ENCODE measurements at regions not wholly inside any gene's neighbourhood (a gene's known extent, or its start where the extent isn't known, plus 50 kb on each side); places are given as distances from the start of the nearest gene placed in this dataset.

DNA sequence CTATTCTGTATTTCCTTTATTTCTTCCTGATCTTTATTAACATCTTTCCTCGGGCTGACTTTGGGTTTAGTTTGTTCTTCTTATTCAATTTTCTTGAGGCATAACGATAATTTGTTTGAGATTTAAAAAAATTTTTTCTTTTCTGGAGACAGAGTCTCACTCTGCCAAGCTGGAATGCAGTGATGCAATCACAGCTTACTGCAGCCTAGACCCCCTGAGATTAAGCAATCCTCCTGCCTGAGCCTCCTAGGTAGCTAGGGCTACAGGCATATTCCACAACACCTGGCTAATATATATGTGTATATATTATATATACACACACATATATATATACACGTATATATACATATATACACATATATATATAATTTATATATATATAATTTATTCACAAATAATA, 540.2 kb downstream of the NXPH1 start:
- H3K9me3 ChIP-seq, result peaks cover 32% of the 10 kb centered on the region
- no peak for ATAC-seq
- H3K4me1 ChIP-seq (ENCODE audit: low read depth), result no peaks in the 10 kb centered on the region
- no peak overlapping the region for H3K4me3 ChIP-seq
- intact Hi-C loops (cut with DNase I, micrococcal nuclease), result no loop called here
- no peak for DNase-seq
- TF ChIP-seq, protein P1, sequence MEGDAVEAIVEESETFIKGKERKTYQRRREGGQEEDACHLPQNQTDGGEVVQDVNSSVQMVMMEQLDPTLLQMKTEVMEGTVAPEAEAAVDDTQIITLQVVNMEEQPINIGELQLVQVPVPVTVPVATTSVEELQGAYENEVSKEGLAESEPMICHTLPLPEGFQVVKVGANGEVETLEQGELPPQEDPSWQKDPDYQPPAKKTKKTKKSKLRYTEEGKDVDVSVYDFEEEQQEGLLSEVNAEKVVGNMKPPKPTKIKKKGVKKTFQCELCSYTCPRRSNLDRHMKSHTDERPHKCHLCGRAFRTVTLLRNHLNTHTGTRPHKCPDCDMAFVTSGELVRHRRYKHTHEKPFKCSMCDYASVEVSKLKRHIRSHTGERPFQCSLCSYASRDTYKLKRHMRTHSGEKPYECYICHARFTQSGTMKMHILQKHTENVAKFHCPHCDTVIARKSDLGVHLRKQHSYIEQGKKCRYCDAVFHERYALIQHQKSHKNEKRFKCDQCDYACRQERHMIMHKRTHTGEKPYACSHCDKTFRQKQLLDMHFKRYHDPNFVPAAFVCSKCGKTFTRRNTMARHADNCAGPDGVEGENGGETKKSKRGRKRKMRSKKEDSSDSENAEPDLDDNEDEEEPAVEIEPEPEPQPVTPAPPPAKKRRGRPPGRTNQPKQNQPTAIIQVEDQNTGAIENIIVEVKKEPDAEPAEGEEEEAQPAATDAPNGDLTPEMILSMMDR (IDR thresholded peaks at IDR 0.05), result no peak
- H3K36me3 ChIP-seq (ENCODE audit: low read depth), result no peaks in the 10 kb centered on the region

DNA sequence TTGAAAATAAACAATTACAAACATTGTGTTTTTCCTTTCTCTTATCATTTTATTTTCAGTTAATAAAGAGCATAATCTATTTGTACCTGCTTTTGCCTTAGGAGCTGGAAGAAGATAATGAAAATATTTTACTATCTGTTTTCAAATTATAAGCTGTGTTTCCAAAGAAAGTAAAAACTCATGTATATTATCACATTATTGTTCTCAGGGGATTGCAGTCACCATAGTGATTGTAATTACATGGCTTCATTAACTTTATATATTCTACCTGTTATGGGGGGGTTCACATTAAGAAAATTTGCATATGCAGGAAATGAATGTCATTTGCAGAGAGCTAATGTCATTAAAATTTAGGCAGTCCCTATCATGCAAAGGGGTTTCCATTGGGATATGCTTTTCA, 542.3 kb downstream of the NXPH1 start:
- TF ChIP-seq, protein P1 (IDR thresholded peaks at IDR 0.05), result no peak

DNA sequence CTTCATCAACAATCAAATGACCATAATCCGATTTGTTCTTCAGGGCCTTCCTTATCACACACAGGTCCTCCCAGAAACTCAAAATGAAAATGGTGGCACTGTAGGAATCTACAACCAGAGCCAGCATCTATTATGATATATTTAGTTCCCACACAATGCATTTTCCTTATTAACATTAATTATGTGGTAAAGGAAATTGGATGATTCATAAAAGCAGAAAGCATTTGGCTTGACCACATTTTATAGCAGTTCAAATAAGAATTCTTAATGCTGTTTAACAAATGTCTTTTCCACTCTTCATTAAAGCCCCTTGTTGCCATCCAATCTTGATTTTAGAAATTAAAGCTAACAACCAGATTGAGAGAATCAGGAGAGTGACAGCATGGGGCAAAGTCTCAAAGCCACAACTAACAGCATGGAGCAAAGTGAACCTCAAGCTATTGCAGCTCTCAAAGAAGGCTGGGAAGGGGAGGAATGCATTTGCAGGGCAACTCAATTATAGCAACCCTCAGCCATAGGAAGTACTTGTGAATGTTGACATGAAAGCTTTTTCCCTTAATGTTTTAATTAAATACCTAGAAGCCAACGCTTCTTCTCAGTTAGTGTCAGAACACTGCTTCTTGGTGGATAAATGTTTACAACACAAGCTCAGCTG, 549.1 kb downstream of the NXPH1 start:
- intact Hi-C loops (cut with DNase I, micrococcal nuclease), result no loop called here
- no peaks in the 10 kb centered on the region for H3K4me1 ChIP-seq (ENCODE audit: low read depth)
- peaks cover 22% of the 10 kb centered on the region for H3K9me3 ChIP-seq
- ATAC-seq (no peak), DNase-seq (no peak)
- H3K36me3 ChIP-seq (ENCODE audit: low read depth), result no peaks in the 10 kb centered on the region
- no peak overlapping the region for H3K4me3 ChIP-seq
- TF ChIP-seq, protein P1 (IDR thresholded peaks at IDR 0.05), result no peak

More for the DNA sequence above, 542.3 kb downstream of the NXPH1 start:
- no peaks in the 10 kb centered on the region for H3K36me3 ChIP-seq (ENCODE audit: low read depth)
- H3K9me3 ChIP-seq, result peaks cover 28% of the 10 kb centered on the region
- intact Hi-C loops (cut with DNase I, micrococcal nuclease), result no loop called here
- no peak for DNase-seq
- no peak overlapping the region for H3K4me3 ChIP-seq
- no peaks in the 10 kb centered on the region for H3K4me1 ChIP-seq (ENCODE audit: low read depth)
- ATAC-seq, result no peak

DNA sequence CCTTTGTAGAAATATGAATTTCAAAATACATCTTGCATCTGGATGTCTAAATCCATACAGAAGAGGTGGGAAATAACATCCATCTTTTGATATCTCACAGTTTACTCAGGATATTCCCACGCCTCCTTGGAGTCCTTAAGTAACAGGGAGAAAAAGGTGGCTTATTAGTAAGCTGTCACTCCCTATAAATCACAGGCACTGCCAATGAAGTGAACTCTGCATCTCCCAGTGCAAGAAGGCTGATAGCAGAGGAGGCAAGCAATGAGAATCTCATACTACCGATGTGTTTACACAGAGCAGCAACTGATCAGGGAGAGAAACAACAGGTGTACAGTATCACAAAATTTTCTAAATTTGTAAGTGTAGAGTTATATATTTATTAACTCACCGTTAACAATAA, 551.8 kb downstream of the NXPH1 start:
- intact Hi-C loops (cut with DNase I, micrococcal nuclease), result no loop called here
- TF ChIP-seq, protein P1 (IDR thresholded peaks at IDR 0.05), result no peak
- Histone ChIP-seq H3K9me3 (peaks cover 21% of the 10 kb centered on the region), H3K4me1 (ENCODE audit: low read depth) (no peaks in the 10 kb centered on the region), H3K4me3 (no peak overlapping the region), H3K36me3 (ENCODE audit: low read depth) (no peaks in the 10 kb centered on the region)
- ATAC-seq (no peak), DNase-seq (no peak)

DNA sequence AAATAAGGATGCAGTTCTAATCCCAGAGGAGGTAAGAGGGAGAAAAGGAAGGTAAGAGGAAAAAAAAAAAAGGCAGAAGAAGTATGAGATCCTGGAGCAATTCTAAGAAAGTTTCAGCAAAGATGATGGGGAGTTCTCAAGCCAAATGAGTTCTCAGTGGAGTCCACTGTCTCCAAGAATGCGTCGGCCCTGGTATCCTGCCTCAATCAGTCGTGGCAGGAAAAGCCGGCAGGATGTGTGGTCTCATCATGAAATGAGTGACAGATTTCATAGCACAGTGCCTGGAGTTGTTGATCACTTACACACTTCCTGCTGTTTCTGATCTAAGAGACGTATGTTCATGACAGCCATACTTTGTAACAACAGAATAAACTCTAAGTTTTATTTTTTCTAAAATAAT, 554.9 kb downstream of the NXPH1 start:
- Histone ChIP-seq H3K36me3 (ENCODE audit: low read depth) (no peaks in the 10 kb centered on the region), H3K4me1 (ENCODE audit: low read depth) (no peaks in the 10 kb centered on the region), H3K9me3 (peaks cover 13% of the 10 kb centered on the region), H3K4me3 (no peak overlapping the region)
- DNase-seq (no peak), ATAC-seq (no peak)
- intact Hi-C loops (cut with DNase I, micrococcal nuclease), result no loop called here
- TF ChIP-seq, protein P1 (IDR thresholded peaks at IDR 0.05), result no peak

DNA sequence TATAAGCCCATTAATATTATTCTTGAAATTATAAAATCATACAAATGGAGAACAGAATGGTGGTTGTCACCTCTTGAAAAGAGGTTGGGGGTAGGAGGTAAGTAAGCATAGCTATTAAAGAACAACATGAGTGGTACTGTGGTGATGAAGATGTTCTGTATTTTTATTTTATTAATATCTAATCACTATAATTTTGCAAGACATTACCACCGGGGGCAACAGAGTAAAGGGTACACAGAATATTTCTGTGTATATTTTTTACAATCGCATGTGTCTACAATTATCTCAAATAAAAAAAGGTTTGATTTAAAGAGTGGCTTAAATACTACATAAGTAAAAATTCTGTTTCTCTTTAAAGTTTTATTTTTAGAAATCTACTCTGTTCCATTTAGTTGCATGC, 557.8 kb downstream of the NXPH1 start:
- peaks cover 20% of the 10 kb centered on the region for H3K9me3 ChIP-seq
- no peaks in the 10 kb centered on the region for H3K4me1 ChIP-seq (ENCODE audit: low read depth)
- intact Hi-C loops (cut with DNase I, micrococcal nuclease), result no loop called here
- no peak overlapping the region for H3K4me3 ChIP-seq
- no peak for DNase-seq
- no peak for ATAC-seq
- no peaks in the 10 kb centered on the region for H3K36me3 ChIP-seq (ENCODE audit: low read depth)
- TF ChIP-seq, protein P1 (IDR thresholded peaks at IDR 0.05), result no peak
